ENCODE measurements at regions not wholly inside any gene's neighbourhood (a gene's known extent, or its start where the extent isn't known, plus 50 kb on each side); places are given as distances from the start of the nearest gene placed in this dataset.
A peak's percentile ranks its signal among the peaks of the same experiment; 100 is the strongest.

DNA sequence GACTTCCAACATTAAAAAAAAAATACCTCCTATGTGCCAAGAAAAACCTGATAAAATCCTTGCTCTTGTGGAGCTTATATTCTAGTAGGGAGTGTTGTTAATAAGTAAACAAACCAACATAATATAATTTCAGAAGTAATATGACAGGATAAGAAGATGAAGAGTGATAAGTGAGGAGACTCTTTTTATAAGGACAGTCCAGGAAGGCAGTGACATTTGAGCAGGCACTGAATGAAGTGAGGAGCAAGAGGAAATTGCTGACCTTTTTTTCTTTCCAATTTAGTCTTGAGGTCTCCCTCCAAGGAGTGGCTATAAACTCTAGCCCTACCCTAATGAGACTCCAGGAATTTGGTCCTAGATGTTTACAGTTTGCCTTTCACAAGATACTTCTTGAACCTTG is 715.7 kb downstream of the SLITRK1 start:
- Histone ChIP-seq H3K18ac (ENCODE audit: low read depth, low read length) (no peak overlapping the region), H2BK120ac (ENCODE audit: low read depth, low read length) (no peak overlapping the region), H4K8ac (ENCODE audit: low read depth in 2 of 2, low read length in 2 of 2) (no peak overlapping the region), H3K4me2 (ENCODE audit: low read depth, low read length) (no peak overlapping the region), H3K27me3 (ENCODE audit: control insufficient read depth, insufficient read depth, low read length) (no peaks in the 10 kb centered on the region), H2AFZ (replicated peaks; ENCODE audit: low read length, poor library complexity) (no peak overlapping the region), H3K4me1 (ENCODE audit: control insufficient read depth, insufficient read depth, low read length) (no peaks in the 10 kb centered on the region), H3K14ac (replicated peaks; ENCODE audit: low read depth, low read length) (no peak overlapping the region), H3K36me3 (ENCODE audit: control insufficient read depth, insufficient read depth, low read length) (no peaks in the 10 kb centered on the region), H4K5ac (ENCODE audit: low read depth, low read length) (no peak overlapping the region), H2BK20ac (ENCODE audit: low read depth, low read length) (no peak overlapping the region), H3K9me1 (ENCODE audit: insufficient read depth, low read length) (no peaks in the 10 kb centered on the region), H2AK5ac (ENCODE audit: low read depth, low read length) (no peak overlapping the region), H4K20me1 (ENCODE audit: insufficient read depth, low read length) (no peaks in the 10 kb centered on the region), H3K27ac (ENCODE audit: insufficient read depth, low read length) (no peak overlapping the region), H2BK5ac (ENCODE audit: low read depth, low read length, poor library complexity, severe bottlenecking) (no peak overlapping the region), H3K4me3 (ENCODE audit: insufficient read depth, low read depth, low read length) (no peak overlapping the region), H3K4ac (ENCODE audit: low read depth, low read length) (no peak overlapping the region), H2AK9ac (replicated peaks; ENCODE audit: low read depth, low read length, poor library complexity) (no peak overlapping the region), H3K9me3 (ENCODE audit: control insufficient read depth, insufficient read depth, low read length) (no peaks in the 10 kb centered on the region), H2BK15ac (ENCODE audit: low read depth, low read length) (no peak overlapping the region), H3K79me1 (ENCODE audit: low read depth in 1 of 2, low read length in 2 of 2) (no peaks in the 10 kb centered on the region), H3K56ac (ENCODE audit: extremely low read depth, insufficient read depth, low read length) (no peak overlapping the region), H3K23ac (ENCODE audit: low read depth, low read length) (no peak overlapping the region), H3K9ac (ENCODE audit: low read depth, low read length) (no peak overlapping the region), H4K91ac (ENCODE audit: insufficient read depth, low read depth, low read length) (no peak overlapping the region)
- no TSS peak for BruUV-seq (replicated peaks)
- dilution Hi-C loops (cut with HindIII; ENCODE audit: low sequenced_read_pairs, unreplicated experiment) = no loop called here
- intact Hi-C loops (cut with micrococcal nuclease) = no loop called here
- ATAC-seq (ENCODE audit: low read depth) (no peak), DNase-seq (no peak)
- in situ Hi-C loops (cut with MboI; ENCODE audit: low sequenced_read_pairs) = no loop called here
- TF ChIP-seq MAFK (IDR thresholded peaks at IDR 0.05; ENCODE audit: low read depth, low read length) = 0 out of 2 replicates have a peak, but pooled peaks have one; percentile 21
- no peak for TF ChIP-seq MAZ (IDR thresholded peaks at IDR 0.05; ENCODE audit: borderline replicate concordance, low read depth, low read length)
- no peak for TF ChIP-seq SMC3 (IDR thresholded peaks at IDR 0.05; ENCODE audit: low read depth, low read length)
- TF ChIP-seq POLR2A (IDR thresholded peaks at IDR 0.05; ENCODE audit: low read depth, low read length) = no peak
- TF ChIP-seq CEBPB (IDR thresholded peaks at IDR 0.05; ENCODE audit: low read depth, low read length) = no peak
- TF ChIP-seq, protein P1, sequence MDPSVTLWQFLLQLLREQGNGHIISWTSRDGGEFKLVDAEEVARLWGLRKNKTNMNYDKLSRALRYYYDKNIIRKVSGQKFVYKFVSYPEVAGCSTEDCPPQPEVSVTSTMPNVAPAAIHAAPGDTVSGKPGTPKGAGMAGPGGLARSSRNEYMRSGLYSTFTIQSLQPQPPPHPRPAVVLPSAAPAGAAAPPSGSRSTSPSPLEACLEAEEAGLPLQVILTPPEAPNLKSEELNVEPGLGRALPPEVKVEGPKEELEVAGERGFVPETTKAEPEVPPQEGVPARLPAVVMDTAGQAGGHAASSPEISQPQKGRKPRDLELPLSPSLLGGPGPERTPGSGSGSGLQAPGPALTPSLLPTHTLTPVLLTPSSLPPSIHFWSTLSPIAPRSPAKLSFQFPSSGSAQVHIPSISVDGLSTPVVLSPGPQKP (IDR thresholded peaks at IDR 0.05; ENCODE audit: borderline replicate concordance, low read depth, low read length) = no peak
- POLR2A ChIA-PET (ENCODE audit: unreplicated experiment) = no interaction called here
- CTCF ChIA-PET = no interaction called here

Measured in IMR-90 (cell line).